HEK293T (cell line): ENCODE measurements at regions not wholly inside any gene's neighbourhood (a gene's known extent, or its start where the extent isn't known, plus 50 kb on each side); places are given as distances from the start of the nearest gene placed in this dataset.

Experiments used
- CTCF ChIA-PET: fragments of 350-600 bp; formaldehyde crosslinking; extraction: SDS; loops from one replicate; lab custom pipeline; 2021; ENCODE audit warnings: antibody characterized with exemption, inconsistent platforms; lab: Yijun Ruan, JAX
- POLR2A ChIA-PET: fragments of 350-600 bp; formaldehyde crosslinking; extraction: SDS; loops from one replicate; lab custom pipeline; 2020; ENCODE audit warnings: antibody characterized with exemption, inconsistent platforms; lab: Yijun Ruan, JAX
- DNase-seq: peaks from one replicate; pipeline ENCODE4 v3.0.0; 2012; ENCODE audit warnings: mixed read lengths; ENCODE audit errors: extremely low spot score
- ARNT ChIP-seq: fragments of 450-650 bp; IDR thresholded peaks from 2 replicates; pipeline ENCODE4 v1.6.1; 2017; ENCODE audit warnings: mild to moderate bottlenecking
- BHLHE40 ChIP-seq: fragments of 450-650 bp; IDR thresholded peaks from 2 replicates; pipeline ENCODE4 v1.6.1; 2016; ENCODE audit warnings: mild to moderate bottlenecking, moderate library complexity, borderline replicate concordance
- CTBP1 ChIP-seq: fragments of 450-650 bp; IDR thresholded peaks from 2 replicates; pipeline ENCODE4 v1.6.1; 2016; ENCODE audit warnings: borderline replicate concordance
- ELF4 ChIP-seq: fragments of 450-650 bp; IDR thresholded peaks from 2 replicates; pipeline ENCODE4 v1.6.1; 2017; ENCODE audit warnings: antibody characterized with exemption
- FOXA1 ChIP-seq: fragments of 450-650 bp; IDR thresholded peaks from 2 replicates; pipeline ENCODE4 v1.6.1; 2016; ENCODE audit warnings: mild to moderate bottlenecking
- FOXK2 ChIP-seq: fragments of 450-650 bp; IDR thresholded peaks from 2 replicates; pipeline ENCODE4 v1.6.1; 2016; ENCODE audit warnings: mild to moderate bottlenecking
- FOXM1 ChIP-seq: fragments of 450-650 bp; IDR thresholded peaks from 2 replicates; pipeline ENCODE4 v1.6.1; 2017; ENCODE audit warnings: mild to moderate bottlenecking, borderline replicate concordance
- HDGF ChIP-seq: fragments of 450-650 bp; IDR thresholded peaks from 2 replicates; pipeline ENCODE4 v1.6.1; 2017; ENCODE audit warnings: antibody characterized with exemption, borderline replicate concordance
- L3MBTL2 ChIP-seq: fragments of 450-650 bp; conservative IDR thresholded peaks from 2 replicates; pipeline ENCODE4 v1.6.1; 2016; ENCODE audit warnings: mild to moderate bottlenecking
- LEF1 ChIP-seq: fragments of 450-650 bp; IDR thresholded peaks from 2 replicates; pipeline ENCODE4 v1.6.1; 2017; ENCODE audit warnings: mild to moderate bottlenecking, borderline replicate concordance
- NFRKB ChIP-seq: fragments of 450-650 bp; IDR thresholded peaks from 2 replicates; pipeline ENCODE4 v1.6.1; 2016; ENCODE audit warnings: mild to moderate bottlenecking, moderate library complexity
- PKNOX1 ChIP-seq: fragments of 450-650 bp; IDR thresholded peaks from 2 replicates; pipeline ENCODE4 v1.6.1; 2016
- SP1 ChIP-seq: fragments of 450-650 bp; IDR thresholded peaks from 2 replicates; pipeline ENCODE4 v1.6.1; 2017
- SUZ12 ChIP-seq: fragments of 450-650 bp; IDR thresholded peaks from 2 replicates; pipeline ENCODE4 v1.6.1; 2016; ENCODE audit warnings: mild to moderate bottlenecking
- TARDBP ChIP-seq: fragments of 450-650 bp; IDR thresholded peaks from 2 replicates; pipeline ENCODE4 v1.6.1; 2016
- ZNF384 ChIP-seq: fragments of 450-650 bp; IDR thresholded peaks from 2 replicates; pipeline ENCODE4 v1.6.1; 2016

- TF ChIP-seq BHLHE40 (no peak), CTBP1 (no peak)
- DNase-seq = no peak
- POLR2A ChIA-PET = no interaction called here
- CTCF ChIA-PET = interaction anchor here (0.5 kb wide), 1 partner anchor 616 kb away, joined by 3 read pairs; no protein-coding TSS in a partner anchor
Observed at GRCh38 chr20:1060985-1061384, 57.4 kb upstream of the PSMF1 start.

GRCh38 chr20:1061484-1062221, 56.7 kb upstream of the PSMF1 start:
- peak; percentile 56; the same call in 1 of the 2 replicates for TF ChIP-seq ELF4
- no peak for TF ChIP-seq TARDBP
- no peak for TF ChIP-seq FOXK2
- ChIA-PET POLR2A (no interaction called here), CTCF (no interaction called here)
- no peak for DNase-seq

- ChIA-PET CTCF (no interaction called here), POLR2A (no interaction called here)
- TF ChIP-seq SP1 (no peak), BHLHE40 (no peak), ARNT (no peak), FOXM1 (no peak), FOXA1 (no peak), HDGF (no peak), LEF1 (no peak), TARDBP (no peak), PKNOX1 (no peak), L3MBTL2 (no peak), NFRKB (no peak), FOXK2 (no peak), SUZ12 (no peak), CTBP1 (no peak), ZNF384 (no peak), ELF4 (no peak)
Observed at GRCh38 chr20:1062334-1063010, 55.9 kb upstream of the PSMF1 start.

More at GRCh38 chr20:1062334-1063010, 55.9 kb upstream of the PSMF1 start:
- DNase-seq = no peak
